ENCODE measurements at regions not wholly inside any gene's neighbourhood (a gene's known extent, or its start where the extent isn't known, plus 50 kb on each side); places are given as distances from the start of the nearest gene placed in this dataset.

- DNase-seq, result no peak
Measured at GRCh38 chr12:124627956-124628355, 60.5 kb upstream of the NCOR2 start.

- peak; percentile 44 for DNase-seq
Measured at GRCh38 chr12:124626971-124627411, 59.6 kb upstream of the NCOR2 start.

DNA sequence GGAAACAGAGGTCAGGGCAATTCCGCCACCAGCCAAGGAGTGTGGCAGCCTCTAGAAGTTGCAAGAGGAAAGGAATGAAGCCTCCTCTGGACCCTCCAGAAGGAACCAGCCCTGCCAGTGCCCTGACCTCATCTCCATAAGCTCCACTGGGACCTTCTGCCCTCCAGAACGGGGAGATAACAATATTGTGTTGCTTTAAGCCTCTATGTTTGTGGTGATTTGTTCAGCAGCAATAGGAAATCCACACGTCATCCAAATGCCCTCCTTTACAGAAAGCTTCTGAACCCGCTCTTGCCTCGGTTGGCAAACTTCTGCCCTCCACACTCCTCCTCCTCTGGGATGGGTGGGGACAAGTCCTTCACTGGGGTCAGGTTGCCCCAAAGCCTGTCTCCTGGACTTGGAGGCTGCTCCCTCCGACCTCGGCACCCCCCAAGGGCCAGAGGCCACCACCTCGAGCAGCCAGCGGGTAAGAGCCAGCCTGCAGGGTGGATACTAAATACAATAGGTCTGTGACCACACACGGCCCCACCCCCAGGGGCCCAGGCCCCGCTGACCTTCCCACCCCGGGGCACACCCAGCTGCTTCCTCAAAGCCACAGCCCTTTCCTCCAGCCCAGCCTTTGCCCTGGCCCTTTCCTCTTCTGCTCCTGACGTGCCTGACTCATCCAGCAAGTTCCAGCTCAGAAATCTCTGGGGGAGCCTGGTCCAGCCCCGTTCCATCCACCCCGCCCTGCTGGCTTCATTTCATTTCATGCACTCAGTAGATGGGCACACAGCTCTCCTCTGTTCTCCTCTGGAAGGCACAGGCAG, 58.7 kb upstream of the NCOR2 start:
- peak; percentile 71 for DNase-seq

GRCh38 chr12:124624823-124625222, 57.4 kb upstream of the NCOR2 start:
- DNase-seq, result no peak

DNA sequence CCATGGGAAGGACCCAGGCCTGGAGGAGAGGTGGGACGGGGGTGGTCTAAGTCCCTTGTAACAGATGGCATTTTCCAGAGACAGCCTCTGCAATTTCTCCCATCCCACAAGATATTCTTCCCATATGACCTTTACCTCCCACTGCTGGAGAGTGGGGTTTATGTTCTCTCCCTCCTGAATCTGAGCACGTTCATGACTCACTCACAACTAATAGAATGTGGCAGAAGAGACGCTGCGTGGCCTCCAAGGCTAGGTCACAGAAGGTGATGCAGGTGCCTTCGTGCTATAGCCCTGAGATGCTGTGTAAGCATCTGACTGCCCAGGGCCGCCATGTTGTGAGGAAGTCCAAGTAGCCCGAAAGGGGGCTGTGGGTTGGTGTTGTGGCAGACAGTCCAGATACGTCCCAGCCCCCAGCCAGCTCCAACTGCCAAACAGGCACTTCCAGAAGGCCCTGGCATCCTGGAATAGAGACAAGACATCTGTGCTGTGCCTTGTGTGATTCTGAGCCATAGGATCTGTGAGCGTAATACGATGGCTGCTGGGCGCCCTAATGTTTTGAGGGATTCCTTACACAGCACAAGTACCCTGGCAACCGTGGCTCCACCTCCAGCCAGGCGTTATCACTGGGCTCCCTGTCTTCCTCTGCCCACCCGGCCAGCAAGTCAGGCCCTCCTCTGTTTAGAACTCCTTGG, 56.1 kb upstream of the NCOR2 start:
- no peak for DNase-seq

- DNase-seq, result no peak
Measured at GRCh38 chr12:124622764-124623163, 55.4 kb upstream of the NCOR2 start.

DNA sequence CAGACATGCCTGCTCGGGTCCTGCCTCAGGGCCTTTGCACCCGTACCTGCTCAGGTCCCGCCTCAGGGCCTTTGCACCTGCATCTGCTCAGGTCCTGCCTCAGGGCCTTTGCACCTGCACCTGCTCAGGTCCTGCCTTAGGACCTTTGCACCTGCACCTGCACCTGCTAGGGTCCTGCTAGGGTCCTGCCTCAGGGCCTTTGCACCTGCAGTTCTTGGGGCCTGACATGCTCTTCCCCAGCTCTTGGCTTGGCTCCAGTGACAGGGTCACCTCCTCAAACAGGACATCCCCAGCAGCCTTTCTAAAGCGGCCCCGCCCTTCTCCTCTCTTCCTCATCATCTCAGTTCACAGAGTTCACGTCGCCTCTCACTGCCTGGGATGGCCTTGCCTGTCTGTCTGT, 54.9 kb upstream of the NCOR2 start:
- DNase-seq, result no peak

DNA sequence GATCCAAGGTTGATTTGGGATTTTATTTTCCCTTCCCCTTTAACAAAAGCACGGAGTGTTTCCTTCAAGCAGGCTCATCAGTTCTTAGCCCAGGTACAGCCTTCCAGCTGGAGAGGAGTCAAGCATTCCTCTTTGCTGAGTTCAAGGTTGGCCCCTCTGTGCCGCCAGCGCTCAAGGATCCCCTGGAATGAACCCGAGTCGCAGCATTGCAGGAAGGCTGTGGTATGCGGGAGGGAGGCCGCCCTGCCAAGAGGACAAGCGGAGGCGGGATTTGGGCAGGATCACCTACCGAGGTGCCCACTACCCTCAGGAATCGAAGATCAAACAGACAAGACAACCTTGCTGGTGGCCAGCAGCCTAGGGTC, 53.9 kb upstream of the NCOR2 start:
- DNase-seq, result peak; percentile 79

- no peak for DNase-seq
Measured at GRCh38 chr12:124620606-124621295, 53.3 kb upstream of the NCOR2 start.

DNA sequence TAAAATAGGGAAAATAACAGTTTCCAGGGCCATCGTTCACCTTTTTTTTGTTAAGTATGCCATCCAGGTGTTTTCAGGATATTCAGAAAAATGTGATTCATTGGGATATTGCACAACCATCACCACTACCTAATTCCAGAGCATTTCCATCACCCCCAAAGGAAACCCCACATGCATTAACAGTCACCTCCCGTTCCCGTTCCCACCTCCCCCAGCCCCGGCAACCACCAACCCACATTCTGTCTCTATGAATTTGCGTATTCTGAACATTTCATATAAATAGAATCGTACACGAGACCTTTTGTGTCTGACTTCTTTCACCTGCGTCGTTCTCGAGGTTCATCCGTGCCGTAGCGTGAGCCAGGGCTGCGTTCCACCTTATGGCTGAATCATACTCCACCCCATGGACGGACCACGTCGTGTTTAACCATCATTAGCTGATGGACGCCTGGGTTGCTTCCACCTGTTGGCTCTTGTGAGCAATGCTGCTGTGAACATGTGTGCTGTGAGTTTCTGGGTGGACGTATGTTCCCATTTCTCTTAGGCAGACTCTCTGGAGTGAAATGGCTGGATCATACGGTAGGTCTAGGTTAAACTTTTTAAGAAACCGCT, 51.0 kb upstream of the NCOR2 start:
- DNase-seq, result no peak

DNA sequence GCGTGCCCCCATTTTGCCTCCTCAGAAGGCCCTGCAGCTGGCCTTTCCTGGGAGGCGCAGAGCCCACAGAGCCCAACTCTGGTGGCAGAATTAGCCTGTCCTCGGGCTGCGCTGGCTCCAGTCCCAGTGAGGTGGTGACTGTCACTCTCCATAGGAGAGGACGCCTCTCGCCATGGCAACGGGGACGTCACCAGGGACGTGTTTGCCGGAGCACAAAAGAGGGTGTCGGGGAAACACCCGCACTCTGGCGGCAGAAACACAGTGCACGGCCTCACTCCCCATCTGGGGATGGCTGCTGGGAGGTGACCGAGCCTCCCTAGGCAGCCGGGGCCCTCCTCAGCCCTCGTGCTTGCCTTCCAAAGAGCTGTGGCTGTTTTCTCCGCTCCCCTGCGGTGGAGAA, 50.2 kb upstream of the NCOR2 start:
- no peak for DNase-seq

Data from fibroblast of skin of right biceps (primary cell).